ENCODE measurements at regions not wholly inside any gene's neighbourhood (a gene's known extent, or its start where the extent isn't known, plus 50 kb on each side); places are given as distances from the start of the nearest gene placed in this dataset.

GRCh38 chr2:12797815-12798214 lies 81.1 kb downstream of the TRIB2 start:
- TF ChIP-seq POLR2AphosphoS5 (IDR thresholded peaks at IDR 0.05; ENCODE audit: low read depth) (no peak), EZH2 (IDR thresholded peaks at IDR 0.05; ENCODE audit: low read depth, unreplicated experiment) (no peak), CTCF (conservative IDR thresholded peaks at IDR 0.05; ENCODE audit: low read depth in 2 of 2) (no peak), EZH2phosphoT487 (IDR thresholded peaks at IDR 0.05; ENCODE audit: unreplicated experiment) (no peak), CREB1 (CRISPR knock-in tag; IDR thresholded peaks at IDR 0.05; ENCODE audit: low read depth) (no peak), JUNB (IDR thresholded peaks at IDR 0.05; ENCODE audit: unreplicated experiment) (no peak), ETS1 (IDR thresholded peaks at IDR 0.05) (no peak), STAT1 (IDR thresholded peaks at IDR 0.05; ENCODE audit: unreplicated experiment) (no peak), REST (IDR thresholded peaks at IDR 0.05; ENCODE audit: unreplicated experiment) (no peak), ZNF331 (CRISPR knock-in tag; IDR thresholded peaks at IDR 0.05; ENCODE audit: low read depth) (no peak), NANOG (IDR thresholded peaks at IDR 0.05; ENCODE audit: borderline replicate concordance) (no peak)
